ENCODE measurements at regions not wholly inside any gene's neighbourhood (a gene's known extent, or its start where the extent isn't known, plus 50 kb on each side); places are given as distances from the start of the nearest gene placed in this dataset.
"Not testable (repeated sequence)": the region's sequence is repeated elsewhere in the genome, so short reads cannot be mapped to it uniquely, and the experiment has no call there.

GRCh38 chr6:44044940-44045671 lies 82.1 kb downstream of the MRPL14 start:
- H3K4me3 ChIP-seq (ENCODE audit: insufficient read depth, low read depth, low read length) = no peak overlapping the region
- no peak for DNase-seq
- H3K27me3 ChIP-seq (ENCODE audit: control insufficient read depth, insufficient read depth, low read length) = no peaks in the 10 kb centered on the region
- H3K36me3 ChIP-seq (replicated peaks; ENCODE audit: control insufficient read depth, insufficient read depth, low read length) = no peaks in the 10 kb centered on the region

DNA sequence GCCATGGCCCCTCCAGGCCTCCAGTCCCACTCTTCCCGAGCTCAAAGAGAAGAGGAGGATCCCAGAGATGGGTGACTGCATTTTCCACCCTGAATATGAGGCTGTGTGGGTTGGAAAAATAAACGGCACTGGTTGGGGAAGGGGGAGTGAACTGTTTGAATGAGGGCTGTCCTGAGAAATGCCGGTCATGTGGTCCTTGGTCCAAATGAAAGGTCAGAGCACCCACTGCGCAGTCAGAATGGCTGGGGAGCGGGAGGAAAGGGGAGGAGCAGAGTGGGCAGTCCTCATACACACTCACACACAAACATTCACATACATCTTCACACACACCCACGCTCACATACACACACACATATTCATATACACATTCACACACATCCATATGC lies 83.1 kb downstream of the MRPL14 start:
- no peaks in the 10 kb centered on the region for H3K27me3 ChIP-seq (ENCODE audit: control insufficient read depth, insufficient read depth, low read length)
- no peak overlapping the region for H3K4me3 ChIP-seq (ENCODE audit: insufficient read depth, low read depth, low read length)
- H3K36me3 ChIP-seq (replicated peaks; ENCODE audit: control insufficient read depth, insufficient read depth, low read length) = no peaks in the 10 kb centered on the region
- DNase-seq = no peak

- Histone ChIP-seq H3K27me3 (ENCODE audit: control insufficient read depth, insufficient read depth, low read length) (no peaks in the 10 kb centered on the region), H3K36me3 (replicated peaks; ENCODE audit: control insufficient read depth, insufficient read depth, low read length) (no peaks in the 10 kb centered on the region), H3K4me3 (ENCODE audit: insufficient read depth, low read depth, low read length) (no peak overlapping the region)
- DNase-seq = peak; percentile 77
Observed at GRCh38 chr6:44043479-44044153, 83.6 kb downstream of the MRPL14 start.

- no peak for DNase-seq
- H3K27me3 ChIP-seq (ENCODE audit: control insufficient read depth, insufficient read depth, low read length) = no peaks in the 10 kb centered on the region
- H3K4me3 ChIP-seq (ENCODE audit: insufficient read depth, low read depth, low read length) = no peak overlapping the region
- no peaks in the 10 kb centered on the region for H3K36me3 ChIP-seq (replicated peaks; ENCODE audit: control insufficient read depth, insufficient read depth, low read length)
Observed at GRCh38 chr6:44042989-44043478, 84.2 kb downstream of the MRPL14 start.

DNA sequence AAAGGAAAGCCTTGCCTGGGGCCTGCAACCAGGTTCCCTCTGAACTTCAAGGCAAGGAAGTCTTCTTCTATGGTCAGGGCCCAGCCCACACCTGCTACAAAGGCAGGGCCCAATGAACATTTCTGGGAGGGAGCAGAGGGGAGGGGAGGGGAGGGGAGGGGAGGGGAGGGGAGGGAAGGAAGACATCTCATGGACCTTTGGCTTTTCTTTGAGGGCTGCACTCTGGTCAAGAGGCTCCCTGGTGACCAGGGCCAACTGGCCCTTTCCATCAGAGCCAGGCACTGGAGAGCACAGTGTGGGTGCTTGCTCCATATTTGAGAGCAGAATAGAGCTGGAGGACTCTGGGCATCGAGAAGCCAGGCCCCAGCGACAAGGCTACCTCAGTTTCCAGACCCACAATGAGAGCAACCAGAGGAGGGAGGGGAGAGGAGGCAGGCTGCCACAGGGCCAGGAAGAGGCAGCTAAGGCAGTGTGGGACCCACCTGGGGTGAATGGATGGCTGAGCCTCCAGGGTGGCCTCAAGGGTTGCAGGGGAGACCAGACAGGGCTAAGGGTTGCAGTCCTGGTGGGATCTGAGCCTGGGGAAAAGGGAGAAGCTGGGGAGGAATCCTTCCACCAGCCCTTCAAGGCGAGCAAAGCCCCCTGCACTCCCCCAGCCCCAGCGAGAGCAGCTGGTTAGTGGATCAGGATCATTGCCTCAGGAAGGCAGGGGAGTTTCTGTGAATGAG lies 84.8 kb downstream of the MRPL14 start:
- H3K27me3 ChIP-seq (ENCODE audit: control insufficient read depth, insufficient read depth, low read length) = no peaks in the 10 kb centered on the region
- DNase-seq = peak; percentile 42
- H3K36me3 ChIP-seq (replicated peaks; ENCODE audit: control insufficient read depth, insufficient read depth, low read length) = no peaks in the 10 kb centered on the region
- H3K4me3 ChIP-seq (ENCODE audit: insufficient read depth, low read depth, low read length) = no peak overlapping the region

DNA sequence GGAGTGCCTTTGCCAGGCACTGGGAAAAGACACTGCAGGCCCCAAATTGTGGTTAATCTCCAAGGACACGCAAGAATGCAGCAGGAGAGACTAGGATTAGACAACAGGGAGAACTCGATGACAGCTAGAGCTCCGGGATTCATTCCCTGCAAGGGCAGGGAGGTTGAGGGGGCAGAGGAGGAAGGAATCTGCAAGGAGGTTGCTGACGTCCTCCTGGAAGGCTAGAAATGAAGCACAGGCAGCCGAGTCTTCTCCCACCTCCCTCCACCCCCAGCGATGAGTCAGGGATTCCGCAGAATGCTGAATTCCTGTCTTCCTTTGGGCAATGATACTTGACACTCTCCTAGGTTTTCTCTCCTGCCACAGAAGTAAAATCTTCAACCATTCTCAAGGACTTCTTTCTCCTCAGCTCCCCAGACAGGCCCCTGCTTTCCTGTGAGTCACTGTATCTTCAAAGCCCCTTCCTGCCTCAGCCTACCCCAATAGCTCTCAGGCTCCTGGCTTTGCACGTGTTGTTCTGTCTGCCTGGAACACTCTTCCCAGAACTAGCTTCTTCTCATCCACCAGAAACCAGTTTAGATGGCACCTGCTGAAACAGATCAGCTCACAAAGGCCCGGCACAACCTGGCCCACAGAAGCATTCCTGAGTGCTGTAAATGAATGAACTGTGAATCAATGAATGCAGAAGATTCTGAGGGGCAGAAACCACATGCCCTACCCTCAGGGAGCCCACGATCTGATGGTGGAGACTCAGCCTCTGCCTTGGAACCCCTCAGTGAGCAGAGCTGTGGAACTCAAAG lies 85.6 kb downstream of the MRPL14 start:
- Histone ChIP-seq H3K36me3 (replicated peaks; ENCODE audit: control insufficient read depth, insufficient read depth, low read length) (no peaks in the 10 kb centered on the region), H3K27me3 (ENCODE audit: control insufficient read depth, insufficient read depth, low read length) (no peaks in the 10 kb centered on the region), H3K4me3 (ENCODE audit: insufficient read depth, low read depth, low read length) (no peak overlapping the region)
- DNase-seq = peak; percentile 72

GRCh38 chr6:44040786-44041185 lies 86.5 kb downstream of the MRPL14 start:
- DNase-seq = no peak
- H3K36me3 ChIP-seq (replicated peaks; ENCODE audit: control insufficient read depth, insufficient read depth, low read length) = no peaks in the 10 kb centered on the region

DNA sequence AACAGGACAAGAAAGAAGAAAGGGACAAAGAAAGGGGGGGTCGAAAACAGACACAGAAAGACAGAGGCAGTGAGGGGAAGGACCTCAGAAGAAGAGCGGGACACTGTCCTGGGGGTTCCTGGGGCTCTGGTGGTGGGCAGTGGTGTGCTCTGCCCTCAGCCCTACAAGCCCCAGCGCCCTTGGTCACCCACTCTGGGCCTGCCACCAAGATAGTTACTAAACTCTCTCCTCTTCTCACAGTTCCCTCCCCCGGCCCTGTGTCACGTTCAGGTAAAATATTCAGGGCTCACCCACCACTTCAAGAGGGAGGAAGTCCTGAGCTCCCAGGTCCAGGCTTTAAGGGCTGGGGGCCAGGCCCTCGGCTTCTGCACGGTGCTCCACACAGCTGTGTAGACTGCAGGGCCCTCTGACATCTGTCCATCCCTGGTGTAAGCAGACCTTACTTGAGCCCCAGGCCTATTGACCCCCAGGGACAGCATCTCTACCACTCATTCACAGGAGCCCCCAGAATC lies 87.4 kb downstream of the MRPL14 start:
- H3K36me3 ChIP-seq (replicated peaks; ENCODE audit: control insufficient read depth, insufficient read depth, low read length) = no peaks in the 10 kb centered on the region
- no peak overlapping the region for H3K4me3 ChIP-seq (ENCODE audit: insufficient read depth, low read depth, low read length)
- DNase-seq = no peak
- H3K27me3 ChIP-seq (ENCODE audit: control insufficient read depth, insufficient read depth, low read length) = no peaks in the 10 kb centered on the region

More at GRCh38 chr6:44040786-44041185, 86.5 kb downstream of the MRPL14 start:
- no peaks in the 10 kb centered on the region for H3K27me3 ChIP-seq (ENCODE audit: control insufficient read depth, insufficient read depth, low read length)
- no peak overlapping the region for H3K4me3 ChIP-seq (ENCODE audit: insufficient read depth, low read depth, low read length)

- no peaks in the 10 kb centered on the region for H3K27me3 ChIP-seq (ENCODE audit: control insufficient read depth, insufficient read depth, low read length)
- DNase-seq = peak; percentile 46
- no peaks in the 10 kb centered on the region for H3K36me3 ChIP-seq (replicated peaks; ENCODE audit: control insufficient read depth, insufficient read depth, low read length)
- no peak overlapping the region for H3K4me3 ChIP-seq (ENCODE audit: insufficient read depth, low read depth, low read length)
Observed at GRCh38 chr6:44039191-44039719, 88.0 kb downstream of the MRPL14 start.

DNA sequence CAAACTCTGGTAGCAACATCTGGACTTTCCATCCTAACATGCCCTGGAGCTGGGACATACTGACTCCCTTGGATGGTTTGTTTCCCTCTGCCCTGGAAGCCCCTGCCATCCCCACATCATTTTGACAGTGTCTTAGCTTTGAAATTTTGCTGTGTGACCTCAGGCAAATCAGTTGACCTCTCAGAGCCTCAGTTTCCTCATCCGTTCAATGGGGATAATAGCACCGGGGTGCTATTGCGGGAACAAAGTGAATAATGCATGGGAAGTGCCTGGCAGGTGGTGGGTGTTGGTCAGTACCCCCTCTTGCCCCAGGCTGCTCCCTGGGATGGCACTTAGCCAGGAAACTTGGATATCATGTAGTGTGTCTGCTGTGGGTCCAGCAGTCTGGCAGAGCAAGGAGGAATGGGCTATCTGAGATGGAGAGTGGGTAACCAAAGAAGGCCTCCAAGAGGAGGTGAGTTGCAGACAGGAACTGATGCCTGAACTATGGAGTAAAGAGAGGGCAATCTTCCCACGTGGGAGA lies 88.6 kb downstream of the MRPL14 start:
- no peaks in the 10 kb centered on the region for H3K36me3 ChIP-seq (replicated peaks; ENCODE audit: control insufficient read depth, insufficient read depth, low read length)
- no peak overlapping the region for H3K4me3 ChIP-seq (ENCODE audit: insufficient read depth, low read depth, low read length)
- no peaks in the 10 kb centered on the region for H3K27me3 ChIP-seq (ENCODE audit: control insufficient read depth, insufficient read depth, low read length)
- no peak for DNase-seq

GRCh38 chr6:44037847-44038542 lies 89.3 kb downstream of the MRPL14 start:
- no peak for DNase-seq
- Histone ChIP-seq H3K27me3 (ENCODE audit: control insufficient read depth, insufficient read depth, low read length) (no peaks in the 10 kb centered on the region), H3K36me3 (replicated peaks; ENCODE audit: control insufficient read depth, insufficient read depth, low read length) (no peaks in the 10 kb centered on the region), H3K4me3 (ENCODE audit: insufficient read depth, low read depth, low read length) (no peak overlapping the region)

DNA sequence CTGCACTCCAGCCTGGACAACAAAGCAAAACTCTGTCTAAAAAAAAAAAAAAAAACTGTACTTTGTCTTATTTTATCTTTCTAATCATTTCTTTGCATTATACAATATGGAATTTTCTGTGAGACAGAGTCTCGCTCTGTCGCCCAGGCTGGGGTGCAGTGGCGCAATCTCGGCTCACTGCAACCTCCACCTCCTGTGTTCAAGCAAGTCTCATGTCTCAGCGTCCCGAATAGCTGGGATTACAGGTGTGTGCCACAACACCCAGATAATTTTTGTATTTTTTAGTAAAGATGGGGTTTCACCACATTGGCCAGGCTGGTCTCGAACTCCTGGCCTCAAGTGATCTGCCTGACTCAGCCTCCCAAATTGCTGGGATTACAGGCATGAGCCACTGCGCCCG lies 90.0 kb downstream of the MRPL14 start:
- H3K36me3 ChIP-seq (replicated peaks; ENCODE audit: control insufficient read depth, insufficient read depth, low read length); H3K27me3 ChIP-seq (ENCODE audit: control insufficient read depth, insufficient read depth, low read length); DNase-seq; H3K4me3 ChIP-seq (ENCODE audit: insufficient read depth, low read depth, low read length): not testable (repeated sequence)

GRCh38 chr6:44036699-44037101 lies 90.6 kb downstream of the MRPL14 start:
- no peak overlapping the region for H3K4me3 ChIP-seq (ENCODE audit: insufficient read depth, low read depth, low read length)
- no peak for DNase-seq
- no peaks in the 10 kb centered on the region for H3K27me3 ChIP-seq (ENCODE audit: control insufficient read depth, insufficient read depth, low read length)
- H3K36me3 ChIP-seq (replicated peaks; ENCODE audit: control insufficient read depth, insufficient read depth, low read length) = no peaks in the 10 kb centered on the region

All from H7 (cell line).